ENCODE measurements at regions not wholly inside any gene's neighbourhood (a gene's known extent, or its start where the extent isn't known, plus 50 kb on each side); places are given as distances from the start of the nearest gene placed in this dataset.
"Not testable (repeated sequence)": the region's sequence is repeated elsewhere in the genome, so short reads cannot be mapped to it uniquely, and the experiment has no call there.

DNA sequence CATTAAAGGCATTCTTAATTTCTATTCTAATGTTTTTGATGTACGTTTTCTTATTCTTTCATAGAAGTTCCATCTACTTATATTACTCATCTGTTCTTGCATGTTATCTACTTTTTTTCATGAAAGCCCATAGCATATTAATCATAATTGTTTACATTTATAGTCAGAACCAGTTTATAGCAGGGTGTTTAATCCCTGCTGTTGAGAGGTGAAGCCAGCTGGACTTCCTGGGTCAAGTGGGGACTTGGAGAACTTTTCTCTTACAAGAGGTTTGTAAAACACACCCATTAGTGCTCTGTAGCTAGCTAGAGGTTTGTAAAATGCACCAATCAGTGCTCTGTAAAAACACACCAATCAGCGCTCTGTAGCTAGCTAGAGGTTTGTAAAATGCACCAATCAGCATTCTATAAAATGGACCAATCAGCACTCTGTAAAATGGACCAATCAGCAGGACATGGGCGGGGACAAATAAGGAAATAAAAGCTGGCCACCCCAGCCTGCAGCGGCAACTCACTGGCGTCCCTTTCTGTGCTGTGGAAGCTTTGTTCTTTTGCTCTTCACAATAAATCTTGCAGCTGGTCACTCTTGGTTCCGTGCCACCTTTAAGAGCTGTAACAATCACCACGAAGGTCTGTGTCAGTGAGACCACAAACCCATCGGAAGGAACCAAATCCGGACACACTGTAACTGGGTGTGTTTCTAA is 120.6 kb downstream of the TANC2 start:
- 94 to 95% methylated on average over 9 of the region's 9 CpGs for WGBS, 2 donors
- H3K27ac ChIP-seq (ENCODE audit: low read depth in 1 of 2, low read length in 2 of 2), result no peak overlapping the region
- intact Hi-C loops (cut with DNase I), result no loop called here
- no peaks in the 10 kb centered on the region for H3K36me3 ChIP-seq (ENCODE audit: control insufficient read depth in 1 of 2, insufficient read depth in 2 of 2, low read length in 1 of 2)
- H3K9me3 ChIP-seq (ENCODE audit: control insufficient read depth, low read length), result no peaks in the 10 kb centered on the region
- no peak for ATAC-seq (ENCODE audit: low FRiP score)
- H3K27me3 ChIP-seq (ENCODE audit: control insufficient read depth in 1 of 2, insufficient read depth in 2 of 2, low read length in 1 of 2), result no peaks in the 10 kb centered on the region
- no peaks in the 10 kb centered on the region for H3K4me1 ChIP-seq (ENCODE audit: control insufficient read depth in 1 of 2, insufficient read depth in 2 of 2, low read length in 2 of 2)
- no peak for DNase-seq
- H3K4me3 ChIP-seq (ENCODE audit: low read length in 2 of 2), result no peak overlapping the region

DNA sequence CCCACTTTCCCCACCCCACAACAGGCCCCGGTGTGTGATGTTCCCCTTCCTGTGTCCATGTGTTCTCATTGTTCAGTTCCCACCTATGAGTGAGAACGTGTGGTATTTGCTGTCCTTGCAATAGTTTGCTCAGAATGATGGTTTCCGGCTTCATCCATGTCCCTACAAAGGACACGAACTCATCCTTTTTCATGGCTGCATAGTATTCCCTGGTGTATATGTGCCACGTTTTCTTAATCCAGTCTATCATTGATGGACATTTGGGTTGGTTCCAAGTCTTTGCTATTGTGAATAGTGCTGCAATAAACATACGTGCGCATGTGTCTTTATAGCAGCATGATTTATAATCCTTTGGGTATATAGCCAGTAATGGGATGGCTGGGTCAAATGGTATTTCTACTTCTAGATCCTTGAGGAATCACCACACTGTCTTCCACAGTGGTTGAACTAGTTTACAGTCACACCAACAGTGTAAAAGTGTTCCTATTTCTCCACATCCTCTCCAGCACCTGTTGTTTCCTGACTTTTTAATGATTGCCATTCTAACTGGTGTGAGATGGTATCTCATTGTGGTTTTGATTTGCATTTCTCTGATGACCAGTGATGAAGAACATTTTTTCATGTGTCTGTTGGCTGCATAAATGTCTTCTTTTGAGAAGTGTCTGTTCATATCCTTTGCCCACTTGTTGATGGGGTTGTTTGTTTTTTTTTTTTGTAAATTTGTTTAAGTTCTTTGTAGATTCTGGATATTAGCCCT is 124.5 kb downstream of the TANC2 start:
- H3K9me3 ChIP-seq (ENCODE audit: control insufficient read depth, low read length); H3K4me1 ChIP-seq (ENCODE audit: control insufficient read depth in 1 of 2, insufficient read depth in 2 of 2, low read length in 2 of 2); H3K27ac ChIP-seq (ENCODE audit: low read depth in 1 of 2, low read length in 2 of 2); DNase-seq; intact Hi-C loops (cut with DNase I); H3K27me3 ChIP-seq (ENCODE audit: control insufficient read depth in 1 of 2, insufficient read depth in 2 of 2, low read length in 1 of 2); H3K36me3 ChIP-seq (ENCODE audit: control insufficient read depth in 1 of 2, insufficient read depth in 2 of 2, low read length in 1 of 2); ATAC-seq (ENCODE audit: low FRiP score); H3K4me3 ChIP-seq (ENCODE audit: low read length in 2 of 2): not testable (repeated sequence)
- WGBS, 2 donors, result 84 to 90% methylated on average over 7 of the region's 7 CpGs

DNA sequence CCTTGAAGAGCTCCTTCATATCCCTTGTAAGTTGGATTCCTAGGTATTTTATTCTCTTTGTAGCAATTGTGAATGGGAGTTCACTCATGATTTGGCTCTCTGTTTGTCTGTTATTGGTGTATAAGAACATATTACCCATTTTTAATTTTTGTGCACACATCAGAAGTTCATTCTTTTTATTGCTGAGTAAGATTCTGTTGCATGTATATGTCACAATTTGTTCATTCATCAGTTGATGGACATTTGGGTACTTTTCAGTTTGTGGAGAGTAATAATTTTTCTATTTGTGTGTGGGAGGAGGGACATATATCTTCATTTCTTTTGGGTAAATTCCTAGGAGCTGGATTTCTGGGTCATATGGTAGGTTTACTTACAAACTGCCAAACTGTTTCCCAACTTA is 125.9 kb downstream of the TANC2 start:
- intact Hi-C loops (cut with DNase I); H3K27ac ChIP-seq (ENCODE audit: low read depth in 1 of 2, low read length in 2 of 2); H3K27me3 ChIP-seq (ENCODE audit: control insufficient read depth in 1 of 2, insufficient read depth in 2 of 2, low read length in 1 of 2); H3K9me3 ChIP-seq (ENCODE audit: control insufficient read depth, low read length); H3K4me1 ChIP-seq (ENCODE audit: control insufficient read depth in 1 of 2, insufficient read depth in 2 of 2, low read length in 2 of 2); H3K36me3 ChIP-seq (ENCODE audit: control insufficient read depth in 1 of 2, insufficient read depth in 2 of 2, low read length in 1 of 2); DNase-seq; H3K4me3 ChIP-seq (ENCODE audit: low read length in 2 of 2); ATAC-seq (ENCODE audit: low FRiP score): not testable (repeated sequence)

DNA sequence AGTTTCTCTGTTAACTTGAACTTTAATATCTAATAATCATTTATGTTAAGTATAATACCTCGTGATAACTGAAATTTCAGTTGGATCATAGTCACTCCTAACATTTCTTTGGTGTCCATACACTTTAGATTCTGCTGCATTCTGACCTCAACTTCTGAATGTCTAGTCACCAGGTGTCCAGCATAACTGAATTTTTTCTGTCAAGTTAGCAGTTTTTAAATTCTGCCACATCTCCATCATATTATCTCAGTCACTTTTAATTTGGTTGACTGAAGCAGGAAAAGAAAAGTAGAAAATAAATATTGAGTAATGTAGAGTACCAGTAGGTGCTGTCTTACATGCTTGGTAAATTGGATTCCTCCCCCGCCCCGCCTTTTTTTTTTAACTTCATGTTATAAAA is 128.6 kb downstream of the TANC2 start:
- ATAC-seq (ENCODE audit: low FRiP score), result no peak
- WGBS, 2 donors, result 95% methylated on average over 3 of the region's 3 CpGs

DNA sequence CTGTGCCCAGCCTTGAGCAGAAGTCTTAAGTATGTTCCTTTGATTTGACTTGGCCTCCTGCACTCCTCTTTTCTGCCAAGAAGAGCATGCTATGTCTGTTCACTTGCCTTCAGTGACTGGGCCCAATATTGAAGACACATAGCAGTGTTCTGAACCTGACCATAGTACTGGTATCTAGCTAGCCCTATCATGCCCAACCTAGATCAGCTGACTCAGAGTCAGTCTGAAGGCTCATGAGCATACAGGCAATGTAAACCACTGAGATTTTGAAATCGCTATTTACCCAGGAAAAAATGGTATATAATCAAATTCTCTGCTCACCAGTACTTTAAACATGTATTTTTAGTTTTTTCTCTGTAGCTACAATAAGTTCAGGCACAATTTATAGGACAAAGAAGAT is 129.4 kb downstream of the TANC2 start:
- Histone ChIP-seq H3K36me3 (ENCODE audit: control insufficient read depth in 1 of 2, insufficient read depth in 2 of 2, low read length in 1 of 2) (no peaks in the 10 kb centered on the region), H3K9me3 (ENCODE audit: control insufficient read depth, low read length) (no peaks in the 10 kb centered on the region), H3K4me1 (ENCODE audit: control insufficient read depth in 1 of 2, insufficient read depth in 2 of 2, low read length in 2 of 2) (peaks cover 0 to 2% of the 10 kb centered on the region in 2 donors), H3K27me3 (ENCODE audit: control insufficient read depth in 1 of 2, insufficient read depth in 2 of 2, low read length in 1 of 2) (no peaks in the 10 kb centered on the region), H3K27ac (ENCODE audit: low read depth in 1 of 2, low read length in 2 of 2) (no peak overlapping the region), H3K4me3 (ENCODE audit: low read length in 2 of 2) (no peak overlapping the region)
- WGBS, 2 donors, result 95 to 99% methylated on average over 1 of the region's 1 CpG
- DNase-seq (no peak), ATAC-seq (ENCODE audit: low FRiP score) (no peak)
- intact Hi-C loops (cut with DNase I), result no loop called here

More for the DNA sequence above, 128.6 kb downstream of the TANC2 start:
- no peak for DNase-seq
- intact Hi-C loops (cut with DNase I), result no loop called here
- Histone ChIP-seq H3K4me1 (ENCODE audit: control insufficient read depth in 1 of 2, insufficient read depth in 2 of 2, low read length in 2 of 2) (peaks cover 0 to 2% of the 10 kb centered on the region in 2 donors), H3K9me3 (ENCODE audit: control insufficient read depth, low read length) (no peaks in the 10 kb centered on the region), H3K27ac (ENCODE audit: low read depth in 1 of 2, low read length in 2 of 2) (no peak overlapping the region), H3K27me3 (ENCODE audit: control insufficient read depth in 1 of 2, insufficient read depth in 2 of 2, low read length in 1 of 2) (no peaks in the 10 kb centered on the region), H3K36me3 (ENCODE audit: control insufficient read depth in 1 of 2, insufficient read depth in 2 of 2, low read length in 1 of 2) (no peaks in the 10 kb centered on the region), H3K4me3 (ENCODE audit: low read length in 2 of 2) (no peak overlapping the region)

DNA sequence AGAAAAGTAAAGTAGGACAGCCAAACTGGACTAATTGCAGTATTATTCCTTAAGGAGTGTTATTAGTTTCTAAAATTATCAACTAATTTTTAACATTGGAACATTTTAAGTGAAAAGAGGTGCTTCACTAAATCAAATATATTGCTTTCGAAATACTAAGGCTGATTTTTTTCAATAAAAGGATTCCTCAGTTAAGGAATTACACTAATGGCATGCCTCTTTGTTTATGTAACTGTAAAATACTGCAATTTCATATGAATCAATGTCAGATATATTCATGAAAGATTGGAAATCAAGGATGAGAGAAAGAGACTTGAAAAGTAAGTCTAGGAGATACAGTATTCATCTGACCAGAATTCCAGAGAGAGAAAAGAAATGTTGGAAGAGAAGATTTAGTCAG is 129.8 kb downstream of the TANC2 start:
- H3K27ac ChIP-seq (ENCODE audit: low read depth in 1 of 2, low read length in 2 of 2), result no peak overlapping the region
- DNase-seq, result no peak
- intact Hi-C loops (cut with DNase I), result no loop called here
- no peaks in the 10 kb centered on the region for H3K9me3 ChIP-seq (ENCODE audit: control insufficient read depth, low read length)
- peaks cover 0 to 2% of the 10 kb centered on the region in 2 donors for H3K4me1 ChIP-seq (ENCODE audit: control insufficient read depth in 1 of 2, insufficient read depth in 2 of 2, low read length in 2 of 2)
- no peak for ATAC-seq (ENCODE audit: low FRiP score)
- no peak overlapping the region for H3K4me3 ChIP-seq (ENCODE audit: low read length in 2 of 2)
- H3K36me3 ChIP-seq (ENCODE audit: control insufficient read depth in 1 of 2, insufficient read depth in 2 of 2, low read length in 1 of 2), result no peaks in the 10 kb centered on the region
- H3K27me3 ChIP-seq (ENCODE audit: control insufficient read depth in 1 of 2, insufficient read depth in 2 of 2, low read length in 1 of 2), result no peaks in the 10 kb centered on the region
- WGBS, 2 donors, result 90 to 97% methylated on average over 1 of the region's 1 CpG

DNA sequence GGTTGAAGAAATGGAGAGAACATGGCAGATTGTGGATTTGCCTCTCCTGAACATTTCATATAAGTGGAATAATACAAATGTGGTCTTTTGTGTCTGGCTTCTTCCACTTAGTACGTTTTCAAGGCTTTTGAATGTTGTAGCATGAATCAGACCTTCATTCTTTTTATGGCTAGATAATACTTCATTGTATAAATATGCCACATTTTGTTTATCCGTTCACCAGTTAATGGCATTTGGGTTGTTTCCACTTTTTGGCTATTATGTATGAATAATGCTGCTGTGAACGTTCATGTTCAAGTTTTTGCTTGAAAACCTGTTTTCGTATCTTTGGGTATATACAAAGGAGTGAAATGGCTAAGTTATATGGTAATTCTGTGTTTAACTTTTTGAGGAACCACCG is 130.4 kb downstream of the TANC2 start:
- H3K27me3 ChIP-seq (ENCODE audit: control insufficient read depth in 1 of 2, insufficient read depth in 2 of 2, low read length in 1 of 2), result no peaks in the 10 kb centered on the region
- H3K36me3 ChIP-seq (ENCODE audit: control insufficient read depth in 1 of 2, insufficient read depth in 2 of 2, low read length in 1 of 2), result no peaks in the 10 kb centered on the region
- 43 to 49% methylated on average over 5 of the region's 5 CpGs for WGBS, 2 donors
- intact Hi-C loops (cut with DNase I), result no loop called here
- H3K9me3 ChIP-seq (ENCODE audit: control insufficient read depth, low read length), result no peaks in the 10 kb centered on the region
- peaks cover 0 to 2% of the 10 kb centered on the region in 2 donors for H3K4me1 ChIP-seq (ENCODE audit: control insufficient read depth in 1 of 2, insufficient read depth in 2 of 2, low read length in 2 of 2)
- no peak for ATAC-seq (ENCODE audit: low FRiP score)
- no peak overlapping the region for H3K4me3 ChIP-seq (ENCODE audit: low read length in 2 of 2)
- H3K27ac ChIP-seq (ENCODE audit: low read depth in 1 of 2, low read length in 2 of 2), result no peak overlapping the region
- DNase-seq, result no peak

DNA sequence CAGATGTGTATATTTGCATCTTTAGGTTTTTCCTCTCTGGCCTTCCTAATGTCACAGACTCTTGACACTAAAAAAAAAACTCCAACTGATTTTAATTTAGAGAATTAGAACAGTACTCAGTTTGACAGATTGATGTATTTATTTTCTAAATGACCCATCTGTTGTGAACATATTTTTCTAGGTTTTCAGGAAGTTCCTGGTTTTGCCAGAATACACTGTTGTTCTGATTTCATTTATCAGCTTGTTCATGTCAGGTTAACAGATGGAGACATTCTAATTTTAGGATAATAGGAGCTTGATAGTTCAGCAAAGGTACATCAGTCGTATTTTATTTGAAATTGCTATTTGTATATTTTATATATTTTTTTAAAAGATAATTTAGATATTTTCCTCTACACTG is 133.4 kb downstream of the TANC2 start:
- no peaks in the 10 kb centered on the region for H3K36me3 ChIP-seq (ENCODE audit: control insufficient read depth in 1 of 2, insufficient read depth in 2 of 2, low read length in 1 of 2)
- H3K4me1 ChIP-seq (ENCODE audit: control insufficient read depth in 1 of 2, insufficient read depth in 2 of 2, low read length in 2 of 2), result peaks cover 0 to 2% of the 10 kb centered on the region in 2 donors
- no peak overlapping the region for H3K27ac ChIP-seq (ENCODE audit: low read depth in 1 of 2, low read length in 2 of 2)
- H3K4me3 ChIP-seq (ENCODE audit: low read length in 2 of 2), result no peak overlapping the region
- WGBS, 2 donors, result 51 to 68% methylated on average over 1 of the region's 1 CpG
- no peak for ATAC-seq (ENCODE audit: low FRiP score)
- intact Hi-C loops (cut with DNase I), result no loop called here
- no peak for DNase-seq
- H3K27me3 ChIP-seq (ENCODE audit: control insufficient read depth in 1 of 2, insufficient read depth in 2 of 2, low read length in 1 of 2), result no peaks in the 10 kb centered on the region
- no peaks in the 10 kb centered on the region for H3K9me3 ChIP-seq (ENCODE audit: control insufficient read depth, low read length)

DNA sequence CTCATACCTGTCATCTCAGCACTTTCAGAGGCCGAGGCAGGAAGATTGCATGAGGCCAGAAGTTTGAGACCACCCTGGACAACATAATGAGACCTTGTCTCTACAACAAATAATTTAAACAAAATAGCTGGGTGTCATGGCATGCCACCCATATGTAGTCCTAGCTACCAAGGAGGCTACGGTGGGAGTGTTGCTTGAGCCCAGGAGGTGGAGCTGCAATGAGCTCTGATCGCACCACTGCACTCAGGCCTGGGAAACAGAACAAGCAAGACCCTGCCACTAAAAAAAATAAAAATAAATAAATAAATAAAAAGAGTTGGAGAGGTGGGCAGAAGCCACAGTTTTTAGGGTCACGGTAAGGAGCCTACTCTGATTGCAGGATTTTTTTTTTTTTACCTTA is 136.0 kb downstream of the TANC2 start:
- no peak for ATAC-seq (ENCODE audit: low FRiP score)
- Histone ChIP-seq H3K9me3 (ENCODE audit: control insufficient read depth, low read length) (no peaks in the 10 kb centered on the region), H3K36me3 (ENCODE audit: control insufficient read depth in 1 of 2, insufficient read depth in 2 of 2, low read length in 1 of 2) (no peaks in the 10 kb centered on the region), H3K27ac (ENCODE audit: low read depth in 1 of 2, low read length in 2 of 2) (no peak overlapping the region), H3K4me3 (ENCODE audit: low read length in 2 of 2) (no peak overlapping the region), H3K4me1 (ENCODE audit: control insufficient read depth in 1 of 2, insufficient read depth in 2 of 2, low read length in 2 of 2) (no peaks in the 10 kb centered on the region), H3K27me3 (ENCODE audit: control insufficient read depth in 1 of 2, insufficient read depth in 2 of 2, low read length in 1 of 2) (no peaks in the 10 kb centered on the region)
- no peak for DNase-seq
- WGBS, 2 donors, result 97 to 99% methylated on average over 4 of the region's 4 CpGs
- intact Hi-C loops (cut with DNase I), result no loop called here
